HEK293T (cell line): ENCODE measurements at regions not wholly inside any gene's neighbourhood (a gene's known extent, or its start where the extent isn't known, plus 50 kb on each side); places are given as distances from the start of the nearest gene placed in this dataset.

ENCODE experiments used
- CTCF ChIA-PET: fragments of 350-600 bp; formaldehyde crosslinking; extraction: SDS; loops from one replicate; lab custom pipeline; 2021; ENCODE audit warnings: antibody characterized with exemption, inconsistent platforms; lab: Yijun Ruan, JAX
- POLR2A ChIA-PET: fragments of 350-600 bp; formaldehyde crosslinking; extraction: SDS; loops from one replicate; lab custom pipeline; 2020; ENCODE audit warnings: antibody characterized with exemption, inconsistent platforms; lab: Yijun Ruan, JAX
- DNase-seq: peaks from one replicate; pipeline ENCODE4 v3.0.0; 2012; ENCODE audit warnings: mixed read lengths; ENCODE audit errors: extremely low spot score
- ARNT ChIP-seq: fragments of 450-650 bp; IDR thresholded peaks from 2 replicates; pipeline ENCODE4 v1.6.1; 2017; ENCODE audit warnings: mild to moderate bottlenecking
- BHLHE40 ChIP-seq: fragments of 450-650 bp; IDR thresholded peaks from 2 replicates; pipeline ENCODE4 v1.6.1; 2016; ENCODE audit warnings: mild to moderate bottlenecking, moderate library complexity, borderline replicate concordance
- CTBP1 ChIP-seq: fragments of 450-650 bp; IDR thresholded peaks from 2 replicates; pipeline ENCODE4 v1.6.1; 2016; ENCODE audit warnings: borderline replicate concordance
- ELF4 ChIP-seq: fragments of 450-650 bp; IDR thresholded peaks from 2 replicates; pipeline ENCODE4 v1.6.1; 2017; ENCODE audit warnings: antibody characterized with exemption
- FOXA1 ChIP-seq: fragments of 450-650 bp; IDR thresholded peaks from 2 replicates; pipeline ENCODE4 v1.6.1; 2016; ENCODE audit warnings: mild to moderate bottlenecking
- FOXK2 ChIP-seq: fragments of 450-650 bp; IDR thresholded peaks from 2 replicates; pipeline ENCODE4 v1.6.1; 2016; ENCODE audit warnings: mild to moderate bottlenecking
- FOXM1 ChIP-seq: fragments of 450-650 bp; IDR thresholded peaks from 2 replicates; pipeline ENCODE4 v1.6.1; 2017; ENCODE audit warnings: mild to moderate bottlenecking, borderline replicate concordance
- HDGF ChIP-seq: fragments of 450-650 bp; IDR thresholded peaks from 2 replicates; pipeline ENCODE4 v1.6.1; 2017; ENCODE audit warnings: antibody characterized with exemption, borderline replicate concordance
- L3MBTL2 ChIP-seq: fragments of 450-650 bp; conservative IDR thresholded peaks from 2 replicates; pipeline ENCODE4 v1.6.1; 2016; ENCODE audit warnings: mild to moderate bottlenecking
- LEF1 ChIP-seq: fragments of 450-650 bp; IDR thresholded peaks from 2 replicates; pipeline ENCODE4 v1.6.1; 2017; ENCODE audit warnings: mild to moderate bottlenecking, borderline replicate concordance
- NFRKB ChIP-seq: fragments of 450-650 bp; IDR thresholded peaks from 2 replicates; pipeline ENCODE4 v1.6.1; 2016; ENCODE audit warnings: mild to moderate bottlenecking, moderate library complexity
- SP1 ChIP-seq: fragments of 450-650 bp; IDR thresholded peaks from 2 replicates; pipeline ENCODE4 v1.6.1; 2017
- SUZ12 ChIP-seq: fragments of 450-650 bp; IDR thresholded peaks from 2 replicates; pipeline ENCODE4 v1.6.1; 2016; ENCODE audit warnings: mild to moderate bottlenecking
- TARDBP ChIP-seq: fragments of 450-650 bp; IDR thresholded peaks from 2 replicates; pipeline ENCODE4 v1.6.1; 2016
- ZNF384 ChIP-seq: fragments of 450-650 bp; IDR thresholded peaks from 2 replicates; pipeline ENCODE4 v1.6.1; 2016
- TF ChIP-seq, protein P1 (sequence below): fragments of 450-650 bp; IDR thresholded peaks from 2 replicates; pipeline ENCODE4 v1.6.1; 2016

DNA sequence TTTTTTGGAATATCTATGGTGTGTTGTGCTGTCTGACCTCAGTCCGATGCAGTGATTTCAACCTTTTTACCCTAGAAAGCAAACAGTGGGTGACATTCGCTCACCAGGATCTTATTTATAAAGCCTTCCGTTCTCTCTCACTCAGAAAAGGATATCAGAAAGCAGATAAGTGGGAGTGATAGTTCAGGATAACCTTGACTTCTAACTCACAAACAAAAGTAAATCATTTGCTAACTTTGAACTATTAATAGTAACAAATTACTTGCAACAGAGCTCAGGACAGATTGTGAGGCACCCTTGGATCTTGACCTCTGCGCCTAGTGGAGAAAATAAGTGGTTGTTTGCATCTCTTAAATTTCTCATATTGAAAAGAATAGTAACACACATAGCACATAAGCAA is 637.1 kb upstream of the CITED2 start:
- POLR2A ChIA-PET = no interaction called here
- CTCF ChIA-PET = no interaction called here
- no peak for DNase-seq
- TF ChIP-seq TARDBP (no peak), FOXK2 (no peak), HDGF (no peak), ZNF384 (no peak), ARNT (no peak), SUZ12 (no peak), L3MBTL2 (no peak)

DNA sequence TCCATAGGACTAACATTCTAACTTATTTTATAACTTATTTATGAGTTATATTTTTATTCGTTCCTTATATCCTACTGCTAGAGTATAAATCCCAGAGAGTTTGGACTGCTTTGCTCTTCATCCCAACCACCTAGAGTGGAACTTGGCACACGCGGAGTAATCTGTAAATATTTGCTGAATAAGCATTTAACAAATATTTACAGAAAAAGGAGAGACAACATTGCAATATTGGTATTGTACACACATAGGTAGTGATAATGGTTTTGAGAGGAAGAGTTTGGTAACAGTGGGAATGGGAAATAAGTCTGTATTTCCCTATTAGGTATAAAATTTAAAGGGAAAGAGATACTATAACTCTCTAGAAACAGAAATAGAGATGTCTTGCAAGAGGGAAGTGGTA is 634.8 kb upstream of the CITED2 start:
- DNase-seq = no peak
- CTCF ChIA-PET = no interaction called here
- TF ChIP-seq SUZ12 = no peak
- TF ChIP-seq NFRKB = no peak
- TF ChIP-seq BHLHE40 = no peak
- TF ChIP-seq L3MBTL2 = no peak
- no peak for TF ChIP-seq FOXA1
- TF ChIP-seq FOXM1 = no peak
- TF ChIP-seq CTBP1 = no peak
- no peak for TF ChIP-seq TARDBP
- no peak for TF ChIP-seq FOXK2
- TF ChIP-seq SP1 = no peak
- TF ChIP-seq, protein P1, sequence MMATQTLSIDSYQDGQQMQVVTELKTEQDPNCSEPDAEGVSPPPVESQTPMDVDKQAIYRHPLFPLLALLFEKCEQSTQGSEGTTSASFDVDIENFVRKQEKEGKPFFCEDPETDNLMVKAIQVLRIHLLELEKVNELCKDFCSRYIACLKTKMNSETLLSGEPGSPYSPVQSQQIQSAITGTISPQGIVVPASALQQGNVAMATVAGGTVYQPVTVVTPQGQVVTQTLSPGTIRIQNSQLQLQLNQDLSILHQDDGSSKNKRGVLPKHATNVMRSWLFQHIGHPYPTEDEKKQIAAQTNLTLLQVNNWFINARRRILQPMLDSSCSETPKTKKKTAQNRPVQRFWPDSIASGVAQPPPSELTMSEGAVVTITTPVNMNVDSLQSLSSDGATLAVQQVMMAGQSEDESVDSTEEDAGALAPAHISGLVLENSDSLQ = no peak
- TF ChIP-seq LEF1 = no peak
- TF ChIP-seq ELF4 = no peak
- TF ChIP-seq ZNF384 = no peak
- no peak for TF ChIP-seq ARNT
- POLR2A ChIA-PET = no interaction called here

DNA sequence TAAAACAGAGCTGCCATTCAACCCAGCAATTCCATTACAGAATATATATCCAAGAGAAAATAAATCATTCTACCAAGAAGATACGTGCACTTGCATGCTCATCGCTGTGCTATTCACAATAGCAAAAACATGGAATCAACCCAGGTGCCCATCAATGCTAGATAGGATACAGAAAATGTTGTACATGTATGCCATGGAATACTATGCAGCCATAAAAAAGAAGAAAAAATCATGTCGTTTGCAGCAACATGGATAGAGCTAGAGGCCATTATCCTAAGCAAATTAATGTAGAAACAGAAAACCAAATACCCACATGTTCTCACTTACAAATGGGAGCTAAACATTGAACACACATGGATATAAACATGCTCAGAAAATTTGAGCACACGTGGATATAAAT is 633.1 kb upstream of the CITED2 start:
- ChIA-PET CTCF (no interaction called here), POLR2A (no interaction called here)
- no peak for DNase-seq
- TF ChIP-seq HDGF (no peak), FOXM1 (no peak), SP1 (no peak), CTBP1 (no peak), TARDBP (no peak), ARNT (no peak), ELF4 (no peak), ZNF384 (no peak), LEF1 (no peak), FOXA1 (no peak), NFRKB (no peak), L3MBTL2 (no peak), FOXK2 (no peak), BHLHE40 (no peak), SUZ12 (no peak)
- TF ChIP-seq, protein P1 = no peak

DNA sequence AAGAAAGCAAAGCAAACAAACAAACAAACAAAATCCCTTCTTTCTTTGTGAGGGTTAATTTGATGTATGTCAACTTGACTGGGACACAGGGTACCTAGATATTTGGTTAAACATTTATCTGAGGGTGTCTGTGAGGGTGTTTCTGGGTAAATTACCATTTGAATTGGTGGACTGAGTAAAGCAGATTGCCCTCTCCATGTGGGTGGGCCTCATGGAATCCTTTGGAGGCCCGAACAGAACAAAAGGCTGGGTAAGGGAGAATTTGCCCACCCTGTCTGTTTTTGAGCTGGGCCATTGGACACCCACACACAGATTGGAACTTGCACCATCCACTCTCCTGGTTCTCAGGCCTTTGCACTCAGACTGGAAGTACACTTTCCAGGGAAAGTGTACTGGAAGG is 628.8 kb upstream of the CITED2 start:
- CTCF ChIA-PET = no interaction called here
- POLR2A ChIA-PET = no interaction called here
- no peak for DNase-seq
- TF ChIP-seq FOXK2 (no peak), L3MBTL2 (no peak), ARNT (no peak), FOXA1 (no peak), NFRKB (no peak), ELF4 (no peak), FOXM1 (no peak), BHLHE40 (no peak), SP1 (no peak), TARDBP (no peak), CTBP1 (no peak), ZNF384 (no peak), SUZ12 (no peak), LEF1 (no peak), HDGF (no peak)
- TF ChIP-seq, protein P1 = no peak

DNA sequence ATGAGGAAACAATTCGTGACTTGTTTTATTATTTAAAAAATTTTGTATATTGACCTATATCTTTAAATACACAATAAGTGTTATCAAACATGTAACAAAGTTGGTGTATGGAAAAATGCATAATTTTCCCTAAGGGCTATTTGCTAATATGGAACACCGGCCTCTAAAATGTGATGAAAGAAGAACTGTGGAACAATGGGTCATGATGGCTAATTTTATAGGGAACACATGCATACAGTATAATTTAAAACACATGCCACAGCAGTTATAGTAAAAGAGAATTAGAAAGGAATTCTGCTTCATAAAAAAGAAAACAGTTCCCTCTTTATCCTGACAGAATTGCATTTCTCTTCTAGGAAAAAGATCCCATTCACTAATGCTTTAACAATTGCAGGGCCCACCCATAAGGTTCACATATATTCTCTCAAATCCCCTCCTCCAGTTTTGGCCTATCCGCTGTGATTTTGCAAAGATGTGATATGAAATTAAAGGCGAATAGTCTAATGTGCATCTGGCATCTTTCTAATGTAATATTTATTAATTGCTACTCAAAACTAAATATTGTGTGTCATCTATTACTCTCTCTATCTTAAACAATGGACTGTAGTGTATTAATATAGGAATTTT is 628.1 kb upstream of the CITED2 start:
- ChIA-PET CTCF (no interaction called here), POLR2A (no interaction called here)
- no peak for TF ChIP-seq LEF1
- no peak for TF ChIP-seq FOXK2
- no peak for TF ChIP-seq CTBP1
- TF ChIP-seq ZNF384 = no peak
- TF ChIP-seq NFRKB = no peak
- DNase-seq = no peak

- DNase-seq = no peak
- ChIA-PET POLR2A (no interaction called here), CTCF (no interaction called here)
- TF ChIP-seq HDGF (no peak), ELF4 (no peak), FOXK2 (no peak), TARDBP (no peak)
- TF ChIP-seq, protein P1 = no peak
Measured at GRCh38 chr6:140001821-140002341, 627.4 kb upstream of the CITED2 start.
